ENCODE measurements at regions not wholly inside any gene's neighbourhood (a gene's known extent, or its start where the extent isn't known, plus 50 kb on each side); places are given as distances from the start of the nearest gene placed in this dataset.

GRCh38 chrX:39465467-39465866 is 632.3 kb downstream of the BCOR start:
- Histone ChIP-seq H3K9me3 (ENCODE audit: control insufficient read depth, insufficient read depth, low read length) (no peaks in the 10 kb centered on the region), H3K9ac (ENCODE audit: low read depth, low read length) (no peak overlapping the region), H3K4me3 (ENCODE audit: low read depth, low read length) (no peak overlapping the region), H3K36me3 (ENCODE audit: control insufficient read depth, insufficient read depth, low read length) (no peaks in the 10 kb centered on the region), H3K4me1 (ENCODE audit: control insufficient read depth, insufficient read depth, low read length) (no peaks in the 10 kb centered on the region), H3K27me3 (ENCODE audit: control insufficient read depth, insufficient read depth, low read length) (no peaks in the 10 kb centered on the region)

- no peak overlapping the region for H3K9ac ChIP-seq (ENCODE audit: low read depth, low read length)
- H3K9me3 ChIP-seq (ENCODE audit: control insufficient read depth, insufficient read depth, low read length): no peaks in the 10 kb centered on the region
- H3K27me3 ChIP-seq (ENCODE audit: control insufficient read depth, insufficient read depth, low read length): no peaks in the 10 kb centered on the region
- H3K36me3 ChIP-seq (ENCODE audit: control insufficient read depth, insufficient read depth, low read length): no peaks in the 10 kb centered on the region
- no peak overlapping the region for H3K4me3 ChIP-seq (ENCODE audit: low read depth, low read length)
- no peaks in the 10 kb centered on the region for H3K4me1 ChIP-seq (ENCODE audit: control insufficient read depth, insufficient read depth, low read length)
Measured at GRCh38 chrX:39465906-39466305, 631.9 kb downstream of the BCOR start.

GRCh38 chrX:39469126-39469525 is 628.6 kb downstream of the BCOR start:
- no peak overlapping the region for H3K9ac ChIP-seq (ENCODE audit: low read depth, low read length)
- H3K9me3 ChIP-seq (ENCODE audit: control insufficient read depth, insufficient read depth, low read length): no peaks in the 10 kb centered on the region
- H3K27me3 ChIP-seq (ENCODE audit: control insufficient read depth, insufficient read depth, low read length): no peaks in the 10 kb centered on the region
- H3K36me3 ChIP-seq (ENCODE audit: control insufficient read depth, insufficient read depth, low read length): no peaks in the 10 kb centered on the region
- H3K4me3 ChIP-seq (ENCODE audit: low read depth, low read length): no peak overlapping the region
- H3K4me1 ChIP-seq (ENCODE audit: control insufficient read depth, insufficient read depth, low read length): no peaks in the 10 kb centered on the region

GRCh38 chrX:39470588-39471407 is 627.0 kb downstream of the BCOR start:
- H3K4me3 ChIP-seq (ENCODE audit: low read depth, low read length): no peak overlapping the region
- no peaks in the 10 kb centered on the region for H3K36me3 ChIP-seq (ENCODE audit: control insufficient read depth, insufficient read depth, low read length)
- H3K27me3 ChIP-seq (ENCODE audit: control insufficient read depth, insufficient read depth, low read length): no peaks in the 10 kb centered on the region
- H3K9ac ChIP-seq (ENCODE audit: low read depth, low read length): no peak overlapping the region
- H3K4me1 ChIP-seq (ENCODE audit: control insufficient read depth, insufficient read depth, low read length): no peaks in the 10 kb centered on the region
- no peaks in the 10 kb centered on the region for H3K9me3 ChIP-seq (ENCODE audit: control insufficient read depth, insufficient read depth, low read length)

- Histone ChIP-seq H3K27me3 (ENCODE audit: control insufficient read depth, insufficient read depth, low read length) (no peaks in the 10 kb centered on the region), H3K4me3 (ENCODE audit: low read depth, low read length) (no peak overlapping the region), H3K4me1 (ENCODE audit: control insufficient read depth, insufficient read depth, low read length) (no peaks in the 10 kb centered on the region), H3K9ac (ENCODE audit: low read depth, low read length) (no peak overlapping the region), H3K36me3 (ENCODE audit: control insufficient read depth, insufficient read depth, low read length) (no peaks in the 10 kb centered on the region), H3K9me3 (ENCODE audit: control insufficient read depth, insufficient read depth, low read length) (no peaks in the 10 kb centered on the region)
Measured at GRCh38 chrX:39472161-39472560, 625.6 kb downstream of the BCOR start.

- no peaks in the 10 kb centered on the region for H3K4me1 ChIP-seq (ENCODE audit: control insufficient read depth, insufficient read depth, low read length)
- no peak overlapping the region for H3K4me3 ChIP-seq (ENCODE audit: low read depth, low read length)
- no peaks in the 10 kb centered on the region for H3K36me3 ChIP-seq (ENCODE audit: control insufficient read depth, insufficient read depth, low read length)
- H3K9me3 ChIP-seq (ENCODE audit: control insufficient read depth, insufficient read depth, low read length): no peaks in the 10 kb centered on the region
- H3K9ac ChIP-seq (ENCODE audit: low read depth, low read length): no peak overlapping the region
- no peaks in the 10 kb centered on the region for H3K27me3 ChIP-seq (ENCODE audit: control insufficient read depth, insufficient read depth, low read length)
Measured at GRCh38 chrX:39473812-39474211, 623.9 kb downstream of the BCOR start.

GRCh38 chrX:39475372-39475771 is 622.4 kb downstream of the BCOR start:
- Histone ChIP-seq H3K27me3 (ENCODE audit: control insufficient read depth, insufficient read depth, low read length) (no peaks in the 10 kb centered on the region), H3K4me3 (ENCODE audit: low read depth, low read length) (no peak overlapping the region), H3K4me1 (ENCODE audit: control insufficient read depth, insufficient read depth, low read length) (no peaks in the 10 kb centered on the region), H3K9ac (ENCODE audit: low read depth, low read length) (no peak overlapping the region), H3K9me3 (ENCODE audit: control insufficient read depth, insufficient read depth, low read length) (no peaks in the 10 kb centered on the region), H3K36me3 (ENCODE audit: control insufficient read depth, insufficient read depth, low read length) (no peaks in the 10 kb centered on the region)

- H3K9me3 ChIP-seq (ENCODE audit: control insufficient read depth, insufficient read depth, low read length): no peaks in the 10 kb centered on the region
- H3K9ac ChIP-seq (ENCODE audit: low read depth, low read length): no peak overlapping the region
- H3K4me3 ChIP-seq (ENCODE audit: low read depth, low read length): no peak overlapping the region
- H3K4me1 ChIP-seq (ENCODE audit: control insufficient read depth, insufficient read depth, low read length): no peaks in the 10 kb centered on the region
- H3K27me3 ChIP-seq (ENCODE audit: control insufficient read depth, insufficient read depth, low read length): no peaks in the 10 kb centered on the region
- no peaks in the 10 kb centered on the region for H3K36me3 ChIP-seq (ENCODE audit: control insufficient read depth, insufficient read depth, low read length)
Measured at GRCh38 chrX:39476604-39477021, 621.1 kb downstream of the BCOR start.

- no peaks in the 10 kb centered on the region for H3K27me3 ChIP-seq (ENCODE audit: control insufficient read depth, insufficient read depth, low read length)
- H3K9me3 ChIP-seq (ENCODE audit: control insufficient read depth, insufficient read depth, low read length): no peaks in the 10 kb centered on the region
- no peak overlapping the region for H3K4me3 ChIP-seq (ENCODE audit: low read depth, low read length)
- no peaks in the 10 kb centered on the region for H3K4me1 ChIP-seq (ENCODE audit: control insufficient read depth, insufficient read depth, low read length)
- no peaks in the 10 kb centered on the region for H3K36me3 ChIP-seq (ENCODE audit: control insufficient read depth, insufficient read depth, low read length)
- no peak overlapping the region for H3K9ac ChIP-seq (ENCODE audit: low read depth, low read length)
Measured at GRCh38 chrX:39477031-39477761, 620.6 kb downstream of the BCOR start.

GRCh38 chrX:39477762-39478120 is 620.0 kb downstream of the BCOR start:
- Histone ChIP-seq H3K9me3 (ENCODE audit: control insufficient read depth, insufficient read depth, low read length) (no peaks in the 10 kb centered on the region), H3K9ac (ENCODE audit: low read depth, low read length) (no peak overlapping the region), H3K4me1 (ENCODE audit: control insufficient read depth, insufficient read depth, low read length) (no peaks in the 10 kb centered on the region), H3K27me3 (ENCODE audit: control insufficient read depth, insufficient read depth, low read length) (no peaks in the 10 kb centered on the region), H3K36me3 (ENCODE audit: control insufficient read depth, insufficient read depth, low read length) (no peaks in the 10 kb centered on the region), H3K4me3 (ENCODE audit: low read depth, low read length) (no peak overlapping the region)

- Histone ChIP-seq H3K4me3 (ENCODE audit: low read depth, low read length) (no peak overlapping the region), H3K4me1 (ENCODE audit: control insufficient read depth, insufficient read depth, low read length) (peaks cover 4% of the 10 kb centered on the region), H3K36me3 (ENCODE audit: control insufficient read depth, insufficient read depth, low read length) (no peaks in the 10 kb centered on the region), H3K9ac (ENCODE audit: low read depth, low read length) (no peak overlapping the region), H3K27me3 (ENCODE audit: control insufficient read depth, insufficient read depth, low read length) (peaks cover 2% of the 10 kb centered on the region), H3K9me3 (ENCODE audit: control insufficient read depth, insufficient read depth, low read length) (no peaks in the 10 kb centered on the region)
Measured at GRCh38 chrX:39479856-39480255, 617.9 kb downstream of the BCOR start.

- Histone ChIP-seq H3K9ac (ENCODE audit: low read depth, low read length) (no peak overlapping the region), H3K36me3 (ENCODE audit: control insufficient read depth, insufficient read depth, low read length) (no peaks in the 10 kb centered on the region), H3K27me3 (ENCODE audit: control insufficient read depth, insufficient read depth, low read length) (peaks cover 2% of the 10 kb centered on the region), H3K9me3 (ENCODE audit: control insufficient read depth, insufficient read depth, low read length) (no peaks in the 10 kb centered on the region), H3K4me3 (ENCODE audit: low read depth, low read length) (no peak overlapping the region), H3K4me1 (ENCODE audit: control insufficient read depth, insufficient read depth, low read length) (peaks cover 4% of the 10 kb centered on the region)
Measured at GRCh38 chrX:39480963-39481362, 616.8 kb downstream of the BCOR start.
